ENCODE measurements at regions not wholly inside any gene's neighbourhood (a gene's known extent, or its start where the extent isn't known, plus 50 kb on each side); places are given as distances from the start of the nearest gene placed in this dataset.

GRCh38 chr4:147363514-147363913, 117.4 kb upstream of the EDNRA start:
- Histone ChIP-seq H3K4me1 (ENCODE audit: control insufficient read depth, insufficient read depth, low read length) (no peaks in the 10 kb centered on the region), H3K4me3 (ENCODE audit: low read depth, low read length) (no peak overlapping the region), H3K36me3 (ENCODE audit: control insufficient read depth in 2 of 2, insufficient read depth in 1 of 2, low read length in 2 of 2) (no peaks in the 10 kb centered on the region), H3K9me3 (ENCODE audit: control insufficient read depth, insufficient read depth, low read depth, low read length) (no peaks in the 10 kb centered on the region), H3K27ac (ENCODE audit: extremely low read depth, low read depth, low read length) (no peak overlapping the region)
- ChIA-PET POLR2A (no interaction called here), CTCF (no interaction called here)
- TF ChIP-seq GLI4 (tag by site-specific recombination; IDR thresholded peaks at IDR 0.05), result no peak
- no peak for TF ChIP-seq OSR2 (tag by site-specific recombination; IDR thresholded peaks at IDR 0.05)
- TF ChIP-seq ZNF530 (tag by site-specific recombination; IDR thresholded peaks at IDR 0.05; ENCODE audit: low read depth), result no peak
- TF ChIP-seq ZNF624 (tag by site-specific recombination; IDR thresholded peaks at IDR 0.05), result no peak
- TF ChIP-seq ZNF350 (tag by site-specific recombination; IDR thresholded peaks at IDR 0.05), result no peak
- TF ChIP-seq ZNF791 (tag by site-specific recombination; IDR thresholded peaks at IDR 0.05), result no peak

GRCh38 chr4:147365396-147365795, 115.5 kb upstream of the EDNRA start:
- Histone ChIP-seq H3K27ac (ENCODE audit: extremely low read depth, low read depth, low read length) (no peak overlapping the region), H3K9me3 (ENCODE audit: control insufficient read depth, insufficient read depth, low read depth, low read length) (no peaks in the 10 kb centered on the region), H3K4me3 (ENCODE audit: low read depth, low read length) (no peak overlapping the region), H3K4me1 (ENCODE audit: control insufficient read depth, insufficient read depth, low read length) (no peaks in the 10 kb centered on the region), H3K36me3 (ENCODE audit: control insufficient read depth in 2 of 2, insufficient read depth in 1 of 2, low read length in 2 of 2) (no peaks in the 10 kb centered on the region)
- ChIA-PET POLR2A (no interaction called here), CTCF (interaction anchor here (1.1 kb wide), 1 partner anchor 10 kb away, joined by 3 read pairs; no protein-coding TSS in a partner anchor)
- no peak for TF ChIP-seq YY2 (tag by site-specific recombination; IDR thresholded peaks at IDR 0.05)
- no peak for TF ChIP-seq BCL6B (tag by site-specific recombination; IDR thresholded peaks at IDR 0.05)
- TF ChIP-seq ZNF214 (tag by site-specific recombination; IDR thresholded peaks at IDR 0.05; ENCODE audit: borderline replicate concordance), result no peak
- TF ChIP-seq ZSCAN18 (tag by site-specific recombination; IDR thresholded peaks at IDR 0.05), result no peak
- TF ChIP-seq GLIS2 (tag by site-specific recombination; IDR thresholded peaks at IDR 0.05), result no peak
- TF ChIP-seq AEBP2 (tag by site-specific recombination; IDR thresholded peaks at IDR 0.05; ENCODE audit: borderline replicate concordance), result no peak
- TF ChIP-seq INSM2 (tag by site-specific recombination; IDR thresholded peaks at IDR 0.05), result no peak
- no peak for TF ChIP-seq ZNF311 (tag by site-specific recombination; IDR thresholded peaks at IDR 0.05; ENCODE audit: borderline replicate concordance)
- no peak for TF ChIP-seq ZSCAN30 (tag by site-specific recombination; IDR thresholded peaks at IDR 0.05)
- TF ChIP-seq ZNF341 (tag by site-specific recombination; IDR thresholded peaks at IDR 0.05; ENCODE audit: low read depth), result no peak
- TF ChIP-seq REPIN1 (tag by site-specific recombination; IDR thresholded peaks at IDR 0.05; ENCODE audit: low read depth), result no peak
- no peak for TF ChIP-seq ZNF596 (tag by site-specific recombination; IDR thresholded peaks at IDR 0.05)
- no peak for TF ChIP-seq ZNF747 (tag by site-specific recombination; IDR thresholded peaks at IDR 0.05)
- TF ChIP-seq ZSCAN23 (tag by site-specific recombination; IDR thresholded peaks at IDR 0.05), result no peak

All from HEK293 (cell line).